Muscle layer of duodenum (tissue), 2 donors: ENCODE measurements at regions not wholly inside any gene's neighbourhood (a gene's known extent, or its start where the extent isn't known, plus 50 kb on each side); places are given as distances from the start of the nearest gene placed in this dataset.

Experiments
- H3K27ac ChIP-seq: one replicate; pipeline ENCODE4 v1.7.0; 2013; ENCODE audit warnings: mild to moderate bottlenecking, low read length
- H3K27me3 ChIP-seq: one replicate; pipeline ENCODE4 v1.7.0; 2013; ENCODE audit warnings: low read depth, mild to moderate bottlenecking, control low read depth, low read length
- H3K36me3 ChIP-seq, 2 donors: one replicate each; pipeline ENCODE4 v1.7.0; 2013; ENCODE audit warnings: low read length in 2 of 2, control low read depth in 1 of 2, mild to moderate bottlenecking in 1 of 2; ENCODE audit not compliant: insufficient read depth in 2 of 2, control insufficient read depth in 1 of 2
- H3K4me1 ChIP-seq, 2 donors: one replicate each; pipeline ENCODE4 v1.7.0; 2013; ENCODE audit warnings: low read length in 2 of 2, mild to moderate bottlenecking in 2 of 2, control low read depth in 1 of 2, moderate library complexity in 1 of 2; ENCODE audit not compliant: insufficient read depth in 2 of 2, control insufficient read depth in 1 of 2
- H3K4me3 ChIP-seq, 2 donors: one replicate each; pipeline ENCODE4 v1.7.0; 2013; ENCODE audit warnings: low read length in 2 of 2, low read depth in 1 of 2, mild to moderate bottlenecking in 1 of 2
- H3K9me3 ChIP-seq, 2 donors: one replicate each; pipeline ENCODE4 v1.7.0; 2013; ENCODE audit warnings: low read length in 2 of 2, control low read depth in 1 of 2, mild to moderate bottlenecking in 1 of 2; ENCODE audit not compliant: control insufficient read depth in 1 of 2
- donor health status: healthy.

DNA sequence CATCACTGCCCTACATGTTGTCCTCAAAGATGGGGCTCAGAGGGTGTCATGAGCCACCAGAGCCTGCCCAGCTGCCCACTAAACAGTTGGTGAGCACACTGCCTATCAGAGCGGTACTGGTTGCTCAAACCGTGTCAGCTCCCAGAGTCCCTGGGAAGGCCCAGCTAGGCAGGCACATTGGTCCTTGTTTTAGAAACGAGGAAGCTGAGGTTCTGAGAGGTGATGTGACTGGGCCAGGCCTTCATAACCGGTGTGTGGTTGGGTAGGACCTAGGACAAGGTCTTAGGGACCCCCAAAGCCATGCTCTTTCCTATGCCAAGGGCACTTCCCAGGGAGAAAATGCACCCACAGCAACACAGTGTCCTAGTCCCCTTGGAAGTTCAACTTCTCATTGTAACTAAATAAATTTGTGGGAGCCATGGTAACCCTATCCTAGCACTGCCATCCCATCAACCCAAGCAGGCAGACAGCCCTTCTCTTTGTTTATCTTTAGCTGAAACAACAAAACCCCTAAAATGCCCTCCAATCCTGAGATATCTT is 174.7 kb upstream of the PDE1C start:
- no peaks in the 10 kb centered on the region for H3K4me1 ChIP-seq
- no peaks in the 10 kb centered on the region for H3K9me3 ChIP-seq
- H3K4me3 ChIP-seq = no peak overlapping the region
- H3K36me3 ChIP-seq = no peaks in the 10 kb centered on the region
- H3K27ac ChIP-seq = no peak overlapping the region
- H3K27me3 ChIP-seq = no peaks in the 10 kb centered on the region

- no peak overlapping the region for H3K27ac ChIP-seq
- H3K36me3 ChIP-seq = no peaks in the 10 kb centered on the region
- H3K4me1 ChIP-seq = no peaks in the 10 kb centered on the region
- no peaks in the 10 kb centered on the region for H3K9me3 ChIP-seq
- H3K4me3 ChIP-seq = no peak overlapping the region
- no peaks in the 10 kb centered on the region for H3K27me3 ChIP-seq
Measured at GRCh38 chr7:32243687-32244290, 173.6 kb upstream of the PDE1C start.

GRCh38 chr7:32242436-32242835 is 172.2 kb upstream of the PDE1C start:
- no peaks in the 10 kb centered on the region for H3K27me3 ChIP-seq
- H3K9me3 ChIP-seq = no peaks in the 10 kb centered on the region
- no peak overlapping the region for H3K27ac ChIP-seq
- no peak overlapping the region for H3K4me3 ChIP-seq
- H3K4me1 ChIP-seq = no peaks in the 10 kb centered on the region
- no peaks in the 10 kb centered on the region for H3K36me3 ChIP-seq

DNA sequence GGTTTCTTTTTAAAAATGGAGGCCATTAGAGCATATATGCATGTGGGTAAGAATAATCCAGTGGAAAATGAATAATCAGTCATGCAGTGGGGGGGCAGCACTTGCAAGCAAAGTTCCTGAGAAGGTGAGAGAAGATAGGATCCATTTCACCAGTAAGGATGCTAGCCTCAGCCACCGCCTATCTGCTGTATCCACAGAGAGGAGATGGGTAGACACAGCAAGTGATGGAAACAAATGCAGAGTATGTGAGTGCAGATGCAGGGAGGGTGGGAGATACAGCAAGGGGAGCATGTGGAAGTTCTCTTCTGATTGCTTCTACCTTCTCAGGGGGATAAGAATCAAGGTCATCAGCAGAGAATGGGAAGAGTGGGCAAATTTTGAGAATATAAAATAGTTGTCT is 171.4 kb upstream of the PDE1C start:
- Histone ChIP-seq H3K4me3 (no peak overlapping the region), H3K27me3 (no peaks in the 10 kb centered on the region), H3K27ac (no peak overlapping the region), H3K4me1 (no peaks in the 10 kb centered on the region), H3K9me3 (no peaks in the 10 kb centered on the region), H3K36me3 (no peaks in the 10 kb centered on the region)

DNA sequence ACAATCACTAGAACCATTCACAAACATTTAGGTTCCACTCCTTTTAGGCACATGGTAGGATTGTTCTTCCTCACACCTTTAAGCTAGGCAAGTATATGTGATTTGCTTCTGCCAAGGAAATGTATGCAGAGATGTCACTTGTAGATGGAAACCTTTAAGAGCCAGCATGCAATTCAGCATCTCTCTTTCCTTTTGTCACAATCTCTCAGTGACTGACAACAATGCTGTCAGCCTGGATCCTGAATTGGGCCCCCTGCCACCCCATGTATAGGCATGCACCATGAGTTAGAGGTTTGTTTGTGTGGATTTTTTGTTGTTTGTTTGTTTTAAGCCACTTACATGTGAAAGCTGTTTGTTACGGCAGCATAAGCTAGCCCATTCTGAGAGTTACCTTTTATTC is 169.6 kb upstream of the PDE1C start:
- Histone ChIP-seq H3K4me1 (no peaks in the 10 kb centered on the region), H3K9me3 (no peaks in the 10 kb centered on the region), H3K36me3 (no peaks in the 10 kb centered on the region), H3K4me3 (no peak overlapping the region), H3K27ac (no peak overlapping the region), H3K27me3 (no peaks in the 10 kb centered on the region)

DNA sequence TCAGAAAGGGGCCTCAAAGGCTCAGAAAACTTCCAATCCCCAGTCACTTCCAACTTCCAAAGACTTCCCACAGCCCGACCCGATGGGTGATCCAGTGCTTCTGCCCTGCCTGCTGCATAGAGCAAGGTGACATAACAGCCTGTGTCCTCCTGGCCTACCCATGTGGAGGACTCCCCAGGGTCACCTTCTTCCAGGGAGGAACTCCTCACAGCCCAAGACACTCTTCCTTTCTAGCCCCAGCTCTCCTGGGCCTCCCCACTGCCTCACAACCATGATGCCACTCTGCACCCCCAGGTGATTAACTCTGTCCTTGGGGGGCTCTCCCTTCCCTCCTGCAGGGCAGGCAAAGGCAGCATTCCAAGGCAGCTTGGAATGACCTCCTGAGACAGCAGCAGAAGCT is 158.4 kb upstream of the PDE1C start:
- H3K36me3 ChIP-seq = no peaks in the 10 kb centered on the region
- no peak overlapping the region for H3K27ac ChIP-seq
- no peaks in the 10 kb centered on the region for H3K4me1 ChIP-seq
- peaks cover 2 to 8% of the 10 kb centered on the region in 2 donors for H3K9me3 ChIP-seq
- no peaks in the 10 kb centered on the region for H3K27me3 ChIP-seq
- H3K4me3 ChIP-seq = no peak overlapping the region

DNA sequence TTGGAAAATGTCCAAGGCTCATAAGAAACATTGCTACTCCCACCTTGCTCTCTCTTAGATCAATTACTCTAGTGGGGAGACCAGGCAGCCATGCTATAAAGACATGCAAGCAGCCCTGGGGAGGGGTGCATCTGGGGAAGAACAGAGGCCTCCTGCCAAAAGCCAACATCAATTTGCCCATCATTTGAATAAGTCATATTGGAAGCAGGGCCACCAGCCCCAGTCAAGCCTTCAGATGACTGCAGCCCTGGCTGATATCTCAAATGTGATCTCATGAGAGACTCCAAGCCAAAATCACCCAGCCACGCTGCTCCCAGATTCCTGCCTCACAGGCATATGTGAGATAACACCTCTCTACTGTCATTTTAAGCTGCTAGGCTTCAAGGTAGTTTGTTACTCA is 157.5 kb upstream of the PDE1C start:
- Histone ChIP-seq H3K27ac (no peak overlapping the region), H3K36me3 (no peaks in the 10 kb centered on the region), H3K27me3 (no peaks in the 10 kb centered on the region), H3K4me1 (no peaks in the 10 kb centered on the region), H3K4me3 (no peak overlapping the region), H3K9me3 (peaks cover 2 to 8% of the 10 kb centered on the region in 2 donors)

DNA sequence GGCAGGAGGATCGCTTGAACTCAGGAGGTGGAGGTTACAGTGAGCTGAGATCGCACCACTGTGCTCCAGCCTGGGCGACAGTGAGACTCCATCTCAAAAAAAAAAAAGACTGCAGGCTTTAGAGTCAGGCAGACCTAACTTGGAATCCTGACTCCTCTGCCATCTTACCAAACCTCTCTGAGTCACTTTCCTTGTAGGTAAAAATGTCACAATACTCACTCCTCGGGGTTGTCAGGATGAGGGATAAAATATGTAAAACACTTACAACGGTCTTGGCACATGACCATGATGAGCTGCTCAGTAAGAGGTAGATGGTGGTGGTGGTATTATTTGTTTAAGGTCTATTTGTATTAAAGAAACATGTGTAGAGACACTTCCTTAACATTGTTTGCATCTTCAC is 154.1 kb upstream of the PDE1C start:
- no peaks in the 10 kb centered on the region for H3K36me3 ChIP-seq
- no peaks in the 10 kb centered on the region for H3K4me1 ChIP-seq
- no peaks in the 10 kb centered on the region for H3K27me3 ChIP-seq
- H3K9me3 ChIP-seq = peaks cover 2 to 8% of the 10 kb centered on the region in 2 donors
- H3K4me3 ChIP-seq = no peak overlapping the region
- H3K27ac ChIP-seq = no peak overlapping the region

DNA sequence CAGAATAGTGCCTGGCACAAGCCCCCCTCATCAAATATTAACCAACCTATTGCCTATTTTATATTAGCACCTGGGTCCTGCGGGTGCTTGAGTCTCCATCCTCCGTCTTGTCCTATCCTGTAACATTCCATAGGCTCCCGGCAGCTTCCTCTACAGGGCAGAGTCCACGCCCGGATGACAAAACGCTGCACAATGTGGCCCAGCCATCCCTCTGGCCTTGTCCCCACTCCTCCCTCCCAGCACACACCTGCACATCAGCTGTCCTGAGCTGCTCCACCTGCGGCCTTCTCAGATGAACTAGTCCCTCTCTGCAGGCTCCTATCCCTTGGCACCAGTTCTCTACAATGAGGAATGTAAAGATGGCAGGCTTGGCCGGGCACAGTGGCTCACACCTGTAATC is 153.5 kb upstream of the PDE1C start:
- no peak overlapping the region for H3K4me3 ChIP-seq
- H3K4me1 ChIP-seq = no peaks in the 10 kb centered on the region
- no peaks in the 10 kb centered on the region for H3K27me3 ChIP-seq
- H3K27ac ChIP-seq = no peak overlapping the region
- no peaks in the 10 kb centered on the region for H3K36me3 ChIP-seq
- H3K9me3 ChIP-seq = peaks cover 2 to 8% of the 10 kb centered on the region in 2 donors

- H3K4me3 ChIP-seq = no peak overlapping the region
- H3K36me3 ChIP-seq = no peaks in the 10 kb centered on the region
- no peaks in the 10 kb centered on the region for H3K27me3 ChIP-seq
- H3K9me3 ChIP-seq = peaks cover 2 to 8% of the 10 kb centered on the region in 2 donors
- H3K4me1 ChIP-seq = no peaks in the 10 kb centered on the region
- no peak overlapping the region for H3K27ac ChIP-seq
Measured at GRCh38 chr7:32223071-32223650, 153.0 kb upstream of the PDE1C start.

DNA sequence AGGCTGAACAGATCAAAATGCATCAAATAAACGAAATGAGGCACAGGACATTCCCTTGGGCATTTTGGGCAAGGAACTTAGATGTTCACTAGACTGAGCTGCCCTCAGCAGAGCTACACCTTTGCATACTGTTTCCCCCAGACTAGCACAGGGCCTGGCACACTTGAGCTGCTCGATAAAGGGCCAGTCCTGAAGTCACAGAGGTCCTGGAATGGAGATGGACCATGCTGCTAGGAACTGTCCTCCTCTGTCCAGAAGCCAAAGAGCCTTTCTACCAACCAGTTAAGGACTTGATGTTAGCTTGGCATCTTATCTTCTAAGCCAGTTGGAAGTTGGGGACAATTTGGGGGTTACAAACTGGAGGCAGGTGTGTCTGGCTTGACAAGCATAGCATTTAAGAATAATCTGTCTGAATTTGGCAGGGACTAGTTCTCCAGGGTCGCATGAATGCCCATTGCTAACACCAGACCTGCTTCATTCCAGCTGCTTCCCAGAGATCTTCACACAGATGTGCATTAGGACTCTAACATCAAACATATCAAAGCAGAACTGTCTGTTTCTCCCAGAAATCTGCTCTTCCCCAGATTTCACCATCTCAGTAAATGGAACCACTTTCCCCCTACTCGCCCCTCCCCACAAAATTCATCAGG is 152.2 kb upstream of the PDE1C start:
- H3K4me3 ChIP-seq = no peak overlapping the region
- H3K9me3 ChIP-seq = no peaks in the 10 kb centered on the region
- H3K27me3 ChIP-seq = no peaks in the 10 kb centered on the region
- no peaks in the 10 kb centered on the region for H3K36me3 ChIP-seq
- H3K4me1 ChIP-seq = no peaks in the 10 kb centered on the region
- no peak overlapping the region for H3K27ac ChIP-seq
